ENCODE measurements at regions not wholly inside any gene's neighbourhood (a gene's known extent, or its start where the extent isn't known, plus 50 kb on each side); places are given as distances from the start of the nearest gene placed in this dataset.

DNA sequence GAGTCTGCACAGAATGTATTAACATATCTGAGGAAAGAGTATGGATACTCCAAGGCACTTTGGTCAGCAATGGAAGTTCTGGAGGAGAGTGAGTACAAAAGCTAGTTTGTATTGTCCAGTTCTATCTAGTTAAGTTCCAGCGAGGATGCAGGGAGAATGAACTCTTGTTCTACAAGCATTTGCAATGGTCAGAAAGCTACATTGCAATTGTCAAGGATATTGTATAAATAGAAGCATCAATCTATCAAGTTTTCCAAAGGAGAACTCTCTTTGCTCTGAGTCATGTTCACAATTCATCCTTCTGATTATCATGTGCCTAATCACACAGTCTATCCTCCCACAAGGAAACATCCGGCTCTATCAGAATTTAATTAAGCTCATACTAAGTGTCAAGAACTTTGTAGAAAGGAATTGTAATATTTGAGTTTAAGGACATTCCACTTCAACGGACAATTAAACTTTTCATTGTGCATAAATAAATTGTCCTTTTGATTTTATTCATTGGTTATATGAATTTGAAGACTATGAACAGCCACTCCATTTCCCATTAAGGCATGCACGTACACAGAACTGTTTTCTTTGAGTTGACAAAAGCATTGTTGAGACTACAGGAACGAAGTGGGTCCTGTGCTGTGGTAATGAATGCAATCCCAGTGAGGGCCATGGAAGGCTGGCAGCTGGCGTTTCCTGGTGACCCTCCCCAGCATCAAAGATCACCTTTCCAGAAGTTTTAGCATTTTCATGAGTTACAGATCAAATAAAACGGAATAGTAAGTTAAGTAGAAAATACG is 973.5 kb upstream of the GOT2 start:
- H3K36me3 ChIP-seq (ENCODE audit: low read depth) = no peaks in the 10 kb centered on the region
- TF ChIP-seq, protein P1, sequence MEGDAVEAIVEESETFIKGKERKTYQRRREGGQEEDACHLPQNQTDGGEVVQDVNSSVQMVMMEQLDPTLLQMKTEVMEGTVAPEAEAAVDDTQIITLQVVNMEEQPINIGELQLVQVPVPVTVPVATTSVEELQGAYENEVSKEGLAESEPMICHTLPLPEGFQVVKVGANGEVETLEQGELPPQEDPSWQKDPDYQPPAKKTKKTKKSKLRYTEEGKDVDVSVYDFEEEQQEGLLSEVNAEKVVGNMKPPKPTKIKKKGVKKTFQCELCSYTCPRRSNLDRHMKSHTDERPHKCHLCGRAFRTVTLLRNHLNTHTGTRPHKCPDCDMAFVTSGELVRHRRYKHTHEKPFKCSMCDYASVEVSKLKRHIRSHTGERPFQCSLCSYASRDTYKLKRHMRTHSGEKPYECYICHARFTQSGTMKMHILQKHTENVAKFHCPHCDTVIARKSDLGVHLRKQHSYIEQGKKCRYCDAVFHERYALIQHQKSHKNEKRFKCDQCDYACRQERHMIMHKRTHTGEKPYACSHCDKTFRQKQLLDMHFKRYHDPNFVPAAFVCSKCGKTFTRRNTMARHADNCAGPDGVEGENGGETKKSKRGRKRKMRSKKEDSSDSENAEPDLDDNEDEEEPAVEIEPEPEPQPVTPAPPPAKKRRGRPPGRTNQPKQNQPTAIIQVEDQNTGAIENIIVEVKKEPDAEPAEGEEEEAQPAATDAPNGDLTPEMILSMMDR (IDR thresholded peaks at IDR 0.05) = no peak
- no peak overlapping the region for H3K4me3 ChIP-seq
- no peaks in the 10 kb centered on the region for H3K4me1 ChIP-seq (ENCODE audit: low read depth)
- no peak for DNase-seq
- no peak for ATAC-seq
- intact Hi-C loops (cut with DNase I, micrococcal nuclease) = no loop called here
- H3K9me3 ChIP-seq = peaks cover 47% of the 10 kb centered on the region

DNA sequence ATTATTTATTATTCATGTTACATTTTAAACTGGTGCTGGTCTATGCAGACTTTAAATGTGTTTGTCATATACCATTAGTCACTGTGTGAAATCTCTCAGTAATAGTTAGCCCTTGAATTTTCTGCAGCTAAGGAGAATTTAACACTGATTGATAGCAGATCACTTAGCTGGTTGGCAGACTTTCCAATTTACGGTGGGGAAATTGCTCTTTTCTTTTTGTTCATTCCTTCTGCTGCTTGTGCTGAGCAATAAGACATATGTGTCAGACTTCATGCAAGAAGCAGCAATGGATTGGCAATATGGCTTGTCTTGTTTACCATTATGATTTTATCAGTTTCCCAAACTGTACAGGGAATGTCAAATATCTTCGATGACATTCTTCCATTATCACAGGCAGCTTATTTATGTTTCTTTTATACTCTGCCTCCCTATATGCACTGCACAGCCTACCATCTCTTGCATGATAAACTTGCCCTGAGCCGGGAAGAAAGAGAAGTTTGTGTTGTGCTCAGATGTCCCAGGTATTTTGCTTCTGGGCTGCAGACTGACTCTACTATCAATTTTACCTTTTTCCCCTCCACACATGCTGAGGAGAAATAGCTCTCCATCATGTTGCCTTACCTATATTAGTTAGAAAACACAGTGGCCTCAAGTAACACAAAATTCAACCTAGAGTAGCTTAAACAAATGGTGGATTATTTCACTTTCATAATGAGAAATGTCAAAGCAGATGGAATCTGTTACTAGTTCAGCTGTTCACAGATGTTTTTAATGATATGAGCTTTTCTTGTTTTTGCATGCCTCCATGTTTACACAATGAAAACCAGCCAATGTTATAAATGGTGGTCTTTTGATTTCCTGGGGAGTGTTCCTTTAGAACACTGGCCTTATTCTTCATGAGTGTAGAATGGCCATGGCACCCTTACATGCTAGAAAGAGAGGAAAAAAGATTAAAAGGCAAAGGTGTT is 968.1 kb upstream of the GOT2 start:
- ATAC-seq = no peak
- intact Hi-C loops (cut with DNase I, micrococcal nuclease) = no loop called here

DNA sequence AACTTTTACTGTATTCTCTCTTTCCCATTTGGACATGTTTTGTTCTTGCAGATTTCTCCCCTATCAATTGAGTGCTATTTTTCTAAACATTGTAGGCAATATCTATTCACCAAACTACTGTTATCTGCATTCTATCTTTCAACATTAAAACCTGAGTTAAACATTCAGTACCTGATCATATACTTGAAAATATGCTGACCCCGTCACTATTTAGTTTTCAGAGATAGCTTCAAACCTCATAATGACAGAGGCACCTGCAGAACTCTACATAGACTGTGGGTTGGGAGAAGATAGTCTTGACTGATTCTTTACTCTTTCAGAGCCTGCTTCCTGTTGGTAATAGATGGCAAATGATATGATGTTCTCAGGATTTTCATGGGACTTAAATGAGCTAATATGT is 965.7 kb upstream of the GOT2 start:
- DNase-seq (no peak), ATAC-seq (no peak)
- Histone ChIP-seq H3K36me3 (ENCODE audit: low read depth) (no peaks in the 10 kb centered on the region), H3K4me3 (no peak overlapping the region), H3K9me3 (peaks cover 28% of the 10 kb centered on the region), H3K4me1 (ENCODE audit: low read depth) (no peaks in the 10 kb centered on the region)
- TF ChIP-seq, protein P1 (IDR thresholded peaks at IDR 0.05) = no peak
- intact Hi-C loops (cut with DNase I, micrococcal nuclease) = no loop called here

More for the DNA sequence above, 968.1 kb upstream of the GOT2 start:
- H3K4me3 ChIP-seq = no peak overlapping the region
- no peak for DNase-seq
- H3K36me3 ChIP-seq (ENCODE audit: low read depth) = no peaks in the 10 kb centered on the region
- TF ChIP-seq, protein P1 (IDR thresholded peaks at IDR 0.05) = no peak
- H3K4me1 ChIP-seq (ENCODE audit: low read depth) = no peaks in the 10 kb centered on the region
- peaks cover 27% of the 10 kb centered on the region for H3K9me3 ChIP-seq

DNA sequence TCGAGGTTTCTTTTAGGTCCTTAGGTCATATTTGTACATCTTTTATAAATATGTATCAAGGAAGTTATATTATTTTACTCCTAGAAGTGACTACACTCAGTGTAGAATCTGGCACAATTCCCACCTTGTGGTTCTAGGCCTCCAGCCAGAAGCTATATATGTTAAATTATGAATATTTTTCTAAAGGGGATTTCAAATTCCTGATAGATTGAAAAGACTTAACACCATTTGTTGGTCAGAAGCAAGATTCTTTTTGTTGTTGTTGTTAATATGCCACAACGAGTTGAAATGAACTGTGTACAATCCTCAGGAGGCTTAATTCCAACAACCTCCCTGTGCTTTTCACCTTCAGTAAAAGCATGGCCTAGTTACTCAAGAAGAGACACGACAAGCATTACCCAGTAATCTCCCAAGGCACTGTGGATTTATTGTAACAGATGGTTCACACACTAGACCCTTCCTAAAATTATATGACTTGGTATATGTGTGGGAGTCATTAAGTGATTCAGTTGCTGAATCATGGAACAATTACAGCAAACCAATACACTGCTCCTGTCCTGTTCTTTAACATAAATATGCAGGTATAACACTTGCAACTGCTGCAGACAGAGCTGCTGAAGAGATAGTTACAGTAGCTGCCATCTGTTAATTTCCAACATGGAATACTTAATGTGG is 964.4 kb upstream of the GOT2 start:
- H3K4me1 ChIP-seq (ENCODE audit: low read depth) = no peaks in the 10 kb centered on the region
- peaks cover 36% of the 10 kb centered on the region for H3K9me3 ChIP-seq
- intact Hi-C loops (cut with DNase I, micrococcal nuclease) = no loop called here
- ATAC-seq = no peak
- TF ChIP-seq, protein P1 (IDR thresholded peaks at IDR 0.05) = no peak
- H3K36me3 ChIP-seq (ENCODE audit: low read depth) = no peaks in the 10 kb centered on the region
- no peak overlapping the region for H3K4me3 ChIP-seq
- no peak for DNase-seq

DNA sequence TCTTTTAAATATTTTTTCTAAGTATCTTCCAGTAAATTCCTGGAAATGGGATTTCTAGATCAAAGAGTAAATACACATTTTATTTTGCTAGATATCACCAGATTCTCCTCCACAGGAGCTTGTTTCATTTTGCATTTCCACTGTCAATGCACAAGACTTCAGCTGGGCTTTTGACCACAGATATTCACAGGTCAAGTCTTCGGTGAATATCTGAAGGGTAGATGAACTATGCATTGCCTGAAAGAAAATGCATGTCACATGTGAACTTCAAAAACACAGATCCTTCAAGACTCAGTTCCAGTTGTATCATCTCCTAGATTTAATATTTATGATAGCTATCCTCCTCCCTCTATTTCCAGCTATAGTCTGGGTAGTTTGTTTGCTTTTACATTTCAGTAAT is 963.6 kb upstream of the GOT2 start:
- no peaks in the 10 kb centered on the region for H3K4me1 ChIP-seq (ENCODE audit: low read depth)
- no peak for DNase-seq
- intact Hi-C loops (cut with DNase I, micrococcal nuclease) = no loop called here
- no peak overlapping the region for H3K4me3 ChIP-seq
- ATAC-seq = no peak
- TF ChIP-seq, protein P1 (IDR thresholded peaks at IDR 0.05) = no peak
- H3K9me3 ChIP-seq = peaks cover 30% of the 10 kb centered on the region
- no peaks in the 10 kb centered on the region for H3K36me3 ChIP-seq (ENCODE audit: low read depth)

Data from mucosa of descending colon (tissue), 3 donors.